ENCODE measurements at regions not wholly inside any gene's neighbourhood (a gene's known extent, or its start where the extent isn't known, plus 50 kb on each side); places are given as distances from the start of the nearest gene placed in this dataset.

- TF ChIP-seq CTCF (conservative IDR thresholded peaks at IDR 0.05 in 1 of 2, IDR thresholded peaks at IDR 0.05 in 1 of 2; ENCODE audit: low read depth in 1 of 2, low read length in 2 of 2) = no peak
- TF ChIP-seq EZH2 (IDR thresholded peaks at IDR 0.05; ENCODE audit: low read length, missing control alignments) = no peak
These were observed 91.1 kb upstream of the HIVEP1 start for GRCh38 chr6:11921017-11921438.

All from fibroblast of lung (primary cell).